GM21381 (cell line): ENCODE measurements at regions not wholly inside any gene's neighbourhood (a gene's known extent, or its start where the extent isn't known, plus 50 kb on each side); places are given as distances from the start of the nearest gene placed in this dataset.

Experiments
- ATAC-seq: cut with Tn5 transposase; IDR thresholded peaks from one replicate; pipeline ENCODE4 v1.9.1; 2021; ENCODE audit warnings: mild to moderate bottlenecking, moderate library complexity; ENCODE audit not compliant: unreplicated experiment

DNA sequence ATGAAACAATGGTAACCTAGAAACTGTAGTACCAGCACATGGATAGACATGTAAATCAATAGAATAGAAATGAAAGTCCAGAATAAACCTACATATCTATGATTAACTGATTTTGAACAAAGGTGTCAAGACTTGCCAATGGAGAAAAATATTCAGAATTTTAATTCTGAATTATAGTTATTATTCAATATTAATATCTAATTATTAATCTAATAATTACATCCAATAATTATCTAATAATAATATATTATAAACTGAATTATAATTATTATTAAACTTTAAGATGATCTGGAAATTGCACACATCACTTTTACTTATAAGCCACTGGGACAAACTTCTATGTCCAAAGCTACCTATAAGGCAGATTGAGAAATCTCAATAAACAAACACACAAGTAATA is 1365.2 kb upstream of the ADGRL3 start:
- ATAC-seq = no peak

DNA sequence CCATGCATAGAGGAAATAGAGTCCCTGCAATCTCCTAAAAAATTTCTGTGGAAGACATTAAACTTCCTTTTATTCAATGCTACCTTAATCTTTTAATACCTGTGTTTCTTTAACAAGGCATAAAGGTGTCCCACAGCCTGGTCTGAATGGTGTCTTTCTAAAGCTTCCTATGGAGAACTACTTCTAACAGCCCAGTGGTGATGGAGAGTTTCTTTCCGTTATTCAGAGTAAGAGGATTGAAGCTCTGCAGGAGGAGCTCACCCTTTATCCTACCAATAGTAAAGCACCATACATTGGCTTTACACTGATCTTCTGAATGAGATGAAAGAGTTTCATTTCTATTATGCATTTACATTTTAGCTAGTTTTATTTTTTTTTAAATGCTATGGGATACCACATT is 1362.4 kb upstream of the ADGRL3 start:
- ATAC-seq = no peak

DNA sequence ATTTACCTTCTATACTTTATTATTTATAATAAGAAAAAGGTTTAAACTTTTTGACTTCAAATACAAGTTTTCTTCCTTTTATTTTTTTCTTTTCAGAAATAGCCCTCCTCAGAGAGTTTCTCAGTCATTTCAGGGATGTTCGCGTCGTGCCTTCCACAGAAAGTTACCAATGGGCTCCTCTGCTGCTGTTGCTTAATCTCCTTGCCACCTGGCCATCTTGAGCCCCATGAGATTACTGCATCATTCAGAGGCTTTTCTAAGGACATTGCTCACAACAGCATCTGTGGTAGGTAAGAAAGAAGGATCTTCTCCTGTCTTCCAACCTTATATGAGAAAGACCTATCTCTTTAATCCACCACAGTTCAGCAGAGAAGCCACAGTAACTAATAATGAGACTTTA is 1361.9 kb upstream of the ADGRL3 start:
- ATAC-seq = no peak

DNA sequence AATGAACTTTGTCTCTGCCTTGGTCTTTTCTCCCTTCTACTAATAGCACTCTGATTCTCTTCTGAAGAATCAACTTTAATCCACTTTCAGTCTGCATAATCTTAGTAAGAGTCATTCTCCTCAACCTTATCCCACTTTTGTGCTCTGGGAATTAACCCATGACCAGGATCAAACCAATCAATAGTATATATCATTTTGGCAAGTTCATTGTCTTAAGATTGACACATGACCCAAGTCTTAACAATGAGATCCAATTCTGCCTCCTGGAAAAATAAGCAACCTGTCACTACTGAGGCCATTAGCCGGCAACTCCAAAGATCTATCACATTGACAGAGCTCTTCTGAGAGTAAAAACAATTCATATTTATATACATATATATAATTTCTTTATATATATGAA is 1358.4 kb upstream of the ADGRL3 start:
- ATAC-seq = no peak

- no peak for ATAC-seq
These were observed 1351.7 kb upstream of the ADGRL3 start for GRCh38 chr4:59848457-59848856.

- ATAC-seq = no peak
These were observed 1344.3 kb upstream of the ADGRL3 start for GRCh38 chr4:59855630-59856352.

DNA sequence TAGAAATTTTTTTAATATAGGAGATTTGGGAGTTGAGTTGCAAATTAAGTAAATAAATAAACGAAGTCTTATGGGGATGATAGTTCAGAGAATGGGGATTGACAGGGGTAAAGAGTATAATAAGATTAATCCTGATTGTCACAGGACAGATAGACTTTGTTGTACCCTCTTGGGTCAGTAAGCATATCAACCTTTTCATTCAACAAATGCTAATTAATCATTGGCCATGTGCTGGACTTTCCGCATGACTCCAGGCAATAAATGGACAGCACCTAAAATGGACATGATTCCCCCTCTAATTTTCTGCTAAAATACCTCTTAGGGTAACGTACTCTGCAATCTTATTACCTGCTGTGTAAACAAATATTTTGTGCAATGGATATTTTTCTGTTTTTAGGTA is 1331.1 kb upstream of the ADGRL3 start:
- no peak for ATAC-seq

DNA sequence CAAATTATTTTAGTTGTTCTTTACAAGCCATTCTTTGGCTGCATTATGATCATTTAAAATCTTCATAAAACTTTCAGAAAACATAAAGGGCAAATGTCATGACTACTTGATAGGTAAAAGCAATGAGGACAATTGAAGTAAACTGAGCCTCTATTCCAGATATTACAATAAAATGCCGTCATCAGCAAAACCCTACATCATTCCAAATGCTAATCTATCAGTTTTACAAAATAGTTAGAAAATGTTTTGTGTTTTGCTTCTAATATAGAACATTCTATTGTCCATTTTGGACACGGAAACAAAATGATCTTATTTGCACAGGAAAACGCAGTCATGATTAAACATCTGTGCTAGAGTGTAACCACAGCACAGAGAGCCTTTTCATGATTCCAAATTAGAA is 1330.6 kb upstream of the ADGRL3 start:
- no peak for ATAC-seq

- ATAC-seq = no peak
These were observed 1318.5 kb upstream of the ADGRL3 start for GRCh38 chr4:59881632-59882031.

- ATAC-seq = no peak
These were observed 1295.8 kb upstream of the ADGRL3 start for GRCh38 chr4:59904331-59904730.

DNA sequence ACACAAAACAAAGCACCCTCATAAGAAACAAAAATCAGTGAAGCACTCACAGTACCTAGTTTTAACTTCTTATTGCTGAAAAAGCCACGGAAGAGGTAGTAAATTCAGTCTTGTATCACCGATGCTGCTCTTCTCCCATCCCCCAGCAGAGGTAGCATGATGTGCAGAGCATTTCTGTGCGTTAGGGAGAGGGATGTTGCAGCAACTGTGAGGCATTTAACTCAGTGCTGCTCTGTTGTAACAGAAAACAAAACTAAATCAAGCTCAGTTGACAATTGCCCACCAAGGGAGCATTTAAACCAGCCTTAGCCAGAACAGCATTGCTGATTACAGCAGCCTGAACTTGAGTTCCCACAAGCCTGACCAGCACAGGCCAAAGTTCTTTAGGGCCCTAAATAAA is 1279.7 kb upstream of the ADGRL3 start:
- no peak for ATAC-seq

- ATAC-seq = no peak
These were observed 1274.8 kb upstream of the ADGRL3 start for GRCh38 chr4:59925290-59925689.

DNA sequence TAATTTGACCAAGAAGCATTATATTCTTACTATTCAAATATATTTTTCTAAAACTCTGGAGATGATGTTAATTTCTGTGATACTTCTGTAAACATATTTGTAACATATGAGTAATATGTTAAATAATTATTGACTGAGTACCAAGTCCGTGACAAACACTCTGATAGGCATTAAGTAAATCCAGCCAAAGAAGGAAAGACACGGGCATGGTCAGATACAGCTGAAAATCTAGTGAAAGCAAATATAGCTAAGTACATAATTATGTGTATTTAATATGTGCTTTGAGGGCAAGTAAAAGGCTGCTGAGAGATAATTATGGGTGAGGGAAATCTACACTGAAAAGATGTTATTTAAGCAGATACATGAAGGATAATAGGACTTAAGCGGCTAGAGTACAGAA is 1263.6 kb upstream of the ADGRL3 start:
- no peak for ATAC-seq

DNA sequence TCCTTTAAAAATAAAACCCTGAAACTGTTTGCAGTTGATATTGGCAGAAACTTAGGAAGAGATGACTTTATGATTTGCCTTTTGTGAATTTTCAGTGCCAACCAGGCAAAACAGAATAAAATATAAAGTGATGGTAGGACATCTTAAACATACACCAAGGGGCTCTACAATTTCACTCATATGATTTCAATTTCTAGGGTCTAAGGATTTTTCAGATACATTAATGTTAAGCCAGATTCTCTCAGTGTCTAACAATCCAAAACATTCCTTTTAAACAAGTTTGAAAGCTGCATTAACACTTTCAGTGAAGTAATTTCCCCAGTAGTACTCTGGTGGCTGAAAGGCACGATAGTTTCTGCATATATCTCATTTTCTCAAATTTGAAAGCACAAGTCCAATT is 1262.0 kb upstream of the ADGRL3 start:
- no peak for ATAC-seq

DNA sequence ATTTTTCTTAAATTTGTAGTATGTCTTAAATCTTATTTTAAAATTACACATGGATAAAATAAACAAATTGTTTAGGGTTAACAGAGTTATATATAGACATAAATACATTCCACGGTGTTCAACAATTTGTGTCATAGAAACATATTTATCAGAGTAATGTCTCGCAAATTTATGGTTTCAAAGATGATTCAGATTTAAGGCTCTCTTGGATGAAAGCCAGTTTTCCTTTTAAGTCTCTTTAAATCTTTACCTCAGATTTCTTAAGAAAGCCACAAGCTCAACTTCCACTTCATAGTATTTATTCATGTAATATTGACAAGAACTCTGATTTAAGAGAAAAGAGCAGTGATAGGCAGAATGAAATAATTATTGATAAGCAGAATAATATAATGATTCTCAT is 1254.8 kb upstream of the ADGRL3 start:
- no peak for ATAC-seq

DNA sequence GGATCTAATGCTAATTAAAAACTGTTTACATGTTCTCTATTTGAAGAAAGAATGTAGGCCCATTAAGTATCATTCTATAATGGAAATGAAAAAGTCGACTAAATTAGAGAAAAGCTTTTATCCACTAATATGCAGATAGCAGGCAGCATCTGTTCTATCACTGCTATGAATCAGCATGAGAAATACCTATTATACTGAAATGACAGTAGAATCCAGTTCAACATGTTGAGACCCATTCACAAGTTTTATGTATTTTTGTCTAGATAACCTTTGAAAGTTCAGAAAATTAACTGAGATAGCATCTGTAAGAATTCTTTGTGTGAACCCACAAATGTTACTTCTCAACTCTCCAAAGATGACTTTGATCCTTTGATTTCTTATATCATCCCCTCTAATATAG is 1254.4 kb upstream of the ADGRL3 start:
- ATAC-seq = no peak

GRCh38 chr4:59956366-59956765 is 1243.8 kb upstream of the ADGRL3 start:
- ATAC-seq = no peak

- ATAC-seq = no peak
These were observed 1240.0 kb upstream of the ADGRL3 start for GRCh38 chr4:59960143-59960542.

GRCh38 chr4:59966758-59967157 is 1233.4 kb upstream of the ADGRL3 start:
- ATAC-seq = no peak

DNA sequence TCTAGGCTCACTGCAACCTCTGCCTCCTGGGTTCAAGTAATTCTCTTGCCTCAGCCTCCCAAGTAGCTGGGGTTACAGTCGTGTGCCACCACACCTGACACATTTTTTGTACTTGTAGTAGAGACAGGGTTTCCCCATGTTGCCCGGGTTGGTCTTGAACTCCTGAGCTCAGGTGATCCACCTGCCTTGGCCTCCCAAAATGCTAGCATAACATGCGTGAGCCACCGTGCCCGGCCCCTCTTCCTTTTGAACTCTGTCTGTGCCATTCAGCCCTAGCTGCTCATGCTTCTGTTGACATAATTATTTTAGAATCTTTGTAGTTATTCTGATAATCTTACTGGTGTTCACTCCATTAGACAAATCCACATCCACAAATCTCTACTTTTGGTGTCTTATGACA is 1231.3 kb upstream of the ADGRL3 start:
- no peak for ATAC-seq

- ATAC-seq = no peak
These were observed 1230.2 kb upstream of the ADGRL3 start for GRCh38 chr4:59969909-59970308.

- no peak for ATAC-seq
These were observed 1228.2 kb upstream of the ADGRL3 start for GRCh38 chr4:59971952-59972351.

- ATAC-seq = no peak
These were observed 1226.6 kb upstream of the ADGRL3 start for GRCh38 chr4:59973492-59973891.
